ENCODE measurements at regions not wholly inside any gene's neighbourhood (a gene's known extent, or its start where the extent isn't known, plus 50 kb on each side); places are given as distances from the start of the nearest gene placed in this dataset.

GRCh38 chr2:43162511-43162776 is 64.0 kb downstream of the ZFP36L2 start:
- TF ChIP-seq EZH2 (IDR thresholded peaks at IDR 0.05; ENCODE audit: insufficient read depth, poor library complexity, severe bottlenecking) (no peak), EZH2phosphoT487 (IDR thresholded peaks at IDR 0.05; ENCODE audit: insufficient read depth, low read depth) (no peak)
